ENCODE measurements at regions not wholly inside any gene's neighbourhood (a gene's known extent, or its start where the extent isn't known, plus 50 kb on each side); places are given as distances from the start of the nearest gene placed in this dataset.
"Not testable (repeated sequence)": the region's sequence is repeated elsewhere in the genome, so short reads cannot be mapped to it uniquely, and the experiment has no call there.

GRCh38 chr1:222031318-222031717 lies 289.4 kb upstream of the DUSP10 start:
- DNase-seq, result no peak

- DNase-seq, result no peak
Measured at GRCh38 chr1:222028676-222029075, 286.8 kb upstream of the DUSP10 start.

GRCh38 chr1:222028116-222028515 lies 286.2 kb upstream of the DUSP10 start:
- no peak for DNase-seq

- no peak for DNase-seq
Measured at GRCh38 chr1:222026280-222026679, 284.4 kb upstream of the DUSP10 start.

GRCh38 chr1:222023025-222023424 lies 281.1 kb upstream of the DUSP10 start:
- DNase-seq, result no peak

- no peak for DNase-seq
Measured at GRCh38 chr1:222021129-222021528, 279.2 kb upstream of the DUSP10 start.

- DNase-seq, result no peak
Measured at GRCh38 chr1:222020553-222020952, 278.7 kb upstream of the DUSP10 start.

GRCh38 chr1:222019029-222019428 lies 277.1 kb upstream of the DUSP10 start:
- DNase-seq, result no peak

GRCh38 chr1:222018041-222018440 lies 276.2 kb upstream of the DUSP10 start:
- no peak for DNase-seq

- no peak for DNase-seq
Measured at GRCh38 chr1:222015686-222016085, 273.8 kb upstream of the DUSP10 start.

GRCh38 chr1:222014001-222014400 lies 272.1 kb upstream of the DUSP10 start:
- no peak for DNase-seq

GRCh38 chr1:222012816-222013215 lies 270.9 kb upstream of the DUSP10 start:
- DNase-seq, result no peak

GRCh38 chr1:222010306-222010705 lies 268.4 kb upstream of the DUSP10 start:
- no peak for DNase-seq

- no peak for DNase-seq
Measured at GRCh38 chr1:222009105-222009730, 267.3 kb upstream of the DUSP10 start.

- DNase-seq, result no peak
Measured at GRCh38 chr1:222006715-222007114, 264.8 kb upstream of the DUSP10 start.

GRCh38 chr1:222004784-222005183 lies 262.9 kb upstream of the DUSP10 start:
- DNase-seq, result no peak

GRCh38 chr1:222004034-222004433 lies 262.1 kb upstream of the DUSP10 start:
- no peak for DNase-seq

- no peak for DNase-seq
Measured at GRCh38 chr1:222002503-222002902, 260.6 kb upstream of the DUSP10 start.

GRCh38 chr1:222000131-222000530 lies 258.2 kb upstream of the DUSP10 start:
- DNase-seq, result no peak

- DNase-seq, result no peak
Measured at GRCh38 chr1:221998781-221999180, 256.9 kb upstream of the DUSP10 start.

GRCh38 chr1:221998186-221998612 lies 256.3 kb upstream of the DUSP10 start:
- no peak for DNase-seq

- not testable (repeated sequence) for DNase-seq
Measured at GRCh38 chr1:221997012-221997411, 255.1 kb upstream of the DUSP10 start.

- no peak for DNase-seq
Measured at GRCh38 chr1:221994939-221995338, 253.1 kb upstream of the DUSP10 start.

- DNase-seq, result no peak
Measured at GRCh38 chr1:221994274-221994698, 252.4 kb upstream of the DUSP10 start.

GRCh38 chr1:221993444-221993948 lies 251.6 kb upstream of the DUSP10 start:
- DNase-seq, result no peak

Measured in effector CD8-positive, alpha-beta T cell (primary cell).